Skeletal muscle satellite cell (primary cell): ENCODE measurements at regions not wholly inside any gene's neighbourhood (a gene's known extent, or its start where the extent isn't known, plus 50 kb on each side); places are given as distances from the start of the nearest gene placed in this dataset.
"Not testable (repeated sequence)": the region's sequence is repeated elsewhere in the genome, so short reads cannot be mapped to it uniquely, and the experiment has no call there.

Experiments used
- H3K27me3 ChIP-seq: 2 replicates; pipeline ENCODE4 v1.7.0; 2013; ENCODE audit warnings: low read length; ENCODE audit not compliant: control insufficient read depth, insufficient read depth
- H3K36me3 ChIP-seq: 2 replicates; pipeline ENCODE4 v1.7.0; 2013; ENCODE audit warnings: mild to moderate bottlenecking, control low read depth, low read length; ENCODE audit not compliant: insufficient read depth
- H3K4me1 ChIP-seq: 2 replicates; pipeline ENCODE4 v1.7.0; 2013; ENCODE audit warnings: low read length; ENCODE audit not compliant: control insufficient read depth, insufficient read depth
- H3K4me2 ChIP-seq: 2 replicates; pipeline ENCODE4 v1.7.0; 2013; ENCODE audit warnings: mild to moderate bottlenecking, low read length
- H3K4me3 ChIP-seq: 2 replicates; pipeline ENCODE4 v1.7.0; 2013; ENCODE audit warnings: low read length
- H3K9ac ChIP-seq: 2 replicates; pipeline ENCODE4 v1.7.0; 2013; ENCODE audit warnings: mild to moderate bottlenecking, low read depth, low read length, moderate library complexity
- H3K9me3 ChIP-seq: replicated peaks from 2 replicates; pipeline ENCODE4 v1.7.0; 2013; ENCODE audit warnings: mild to moderate bottlenecking, control low read depth, low read length

GRCh38 chr3:148556664-148557063 is 141.0 kb upstream of the AGTR1 start:
- Histone ChIP-seq H3K36me3 (no peaks in the 10 kb centered on the region), H3K4me3 (no peak overlapping the region), H3K9ac (no peak overlapping the region), H3K9me3 (no peaks in the 10 kb centered on the region), H3K4me2 (no peak overlapping the region), H3K4me1 (no peaks in the 10 kb centered on the region), H3K27me3 (no peaks in the 10 kb centered on the region)

- H3K4me3 ChIP-seq, H3K4me2 ChIP-seq, H3K9me3 ChIP-seq, H3K27me3 ChIP-seq, H3K9ac ChIP-seq, H3K36me3 ChIP-seq: not testable (repeated sequence)
- peaks cover 14% of the 10 kb centered on the region for H3K4me1 ChIP-seq
Measured at GRCh38 chr3:148577579-148577978, 120.1 kb upstream of the AGTR1 start.

GRCh38 chr3:148582126-148582525 is 115.6 kb upstream of the AGTR1 start:
- Histone ChIP-seq H3K36me3 (no peaks in the 10 kb centered on the region), H3K27me3 (no peaks in the 10 kb centered on the region), H3K4me3 (no peak overlapping the region), H3K9ac (no peak overlapping the region), H3K9me3 (no peaks in the 10 kb centered on the region), H3K4me1 (peaks cover 15% of the 10 kb centered on the region), H3K4me2 (no peak overlapping the region)

- H3K4me3 ChIP-seq = no peak overlapping the region
- H3K36me3 ChIP-seq = no peaks in the 10 kb centered on the region
- H3K4me2 ChIP-seq = no peak overlapping the region
- H3K9me3 ChIP-seq = no peaks in the 10 kb centered on the region
- H3K9ac ChIP-seq = no peak overlapping the region
- H3K27me3 ChIP-seq = no peaks in the 10 kb centered on the region
- peaks cover 15% of the 10 kb centered on the region for H3K4me1 ChIP-seq
Measured at GRCh38 chr3:148583793-148584192, 113.9 kb upstream of the AGTR1 start.

GRCh38 chr3:148584438-148584837 is 113.3 kb upstream of the AGTR1 start:
- no peak overlapping the region for H3K4me3 ChIP-seq
- no peaks in the 10 kb centered on the region for H3K9me3 ChIP-seq
- no peak overlapping the region for H3K9ac ChIP-seq
- H3K4me2 ChIP-seq = no peak overlapping the region
- H3K4me1 ChIP-seq = peaks cover 15% of the 10 kb centered on the region
- H3K27me3 ChIP-seq = no peaks in the 10 kb centered on the region
- H3K36me3 ChIP-seq = no peaks in the 10 kb centered on the region

GRCh38 chr3:148585671-148586379 is 111.9 kb upstream of the AGTR1 start:
- Histone ChIP-seq H3K4me2 (no peak overlapping the region), H3K4me3 (no peak overlapping the region), H3K9me3 (no peaks in the 10 kb centered on the region), H3K27me3 (no peaks in the 10 kb centered on the region), H3K9ac (no peak overlapping the region), H3K36me3 (no peaks in the 10 kb centered on the region), H3K4me1 (peaks cover 15% of the 10 kb centered on the region)

- Histone ChIP-seq H3K4me2 (no peak overlapping the region), H3K4me3 (no peak overlapping the region), H3K9me3 (no peaks in the 10 kb centered on the region), H3K36me3 (no peaks in the 10 kb centered on the region), H3K27me3 (no peaks in the 10 kb centered on the region), H3K4me1 (no peaks in the 10 kb centered on the region), H3K9ac (no peak overlapping the region)
Measured at GRCh38 chr3:148588291-148588690, 109.4 kb upstream of the AGTR1 start.

GRCh38 chr3:148591525-148591924 is 106.2 kb upstream of the AGTR1 start:
- Histone ChIP-seq H3K4me3 (no peak overlapping the region), H3K36me3 (no peaks in the 10 kb centered on the region), H3K4me1 (no peaks in the 10 kb centered on the region), H3K9me3 (no peaks in the 10 kb centered on the region), H3K4me2 (no peak overlapping the region), H3K9ac (no peak overlapping the region), H3K27me3 (no peaks in the 10 kb centered on the region)

GRCh38 chr3:148598619-148599018 is 99.1 kb upstream of the AGTR1 start:
- no peaks in the 10 kb centered on the region for H3K9me3 ChIP-seq
- H3K4me1 ChIP-seq = peaks cover 7% of the 10 kb centered on the region
- H3K36me3 ChIP-seq = no peaks in the 10 kb centered on the region
- H3K4me2 ChIP-seq = no peak overlapping the region
- no peaks in the 10 kb centered on the region for H3K27me3 ChIP-seq
- H3K4me3 ChIP-seq = no peak overlapping the region
- H3K9ac ChIP-seq = no peak overlapping the region

- H3K4me1 ChIP-seq = peaks cover 16% of the 10 kb centered on the region
- no peaks in the 10 kb centered on the region for H3K27me3 ChIP-seq
- H3K36me3 ChIP-seq = no peaks in the 10 kb centered on the region
- H3K4me2 ChIP-seq = no peak overlapping the region
- H3K4me3 ChIP-seq = no peak overlapping the region
- no peaks in the 10 kb centered on the region for H3K9me3 ChIP-seq
- H3K9ac ChIP-seq = no peak overlapping the region
Measured at GRCh38 chr3:148599481-148599880, 98.2 kb upstream of the AGTR1 start.

- Histone ChIP-seq H3K9ac (no peak overlapping the region), H3K27me3 (no peaks in the 10 kb centered on the region), H3K4me1 (peaks cover 16% of the 10 kb centered on the region), H3K9me3 (no peaks in the 10 kb centered on the region), H3K4me2 (no peak overlapping the region), H3K36me3 (no peaks in the 10 kb centered on the region), H3K4me3 (no peak overlapping the region)
Measured at GRCh38 chr3:148600440-148600839, 97.3 kb upstream of the AGTR1 start.
